ENCODE measurements at regions not wholly inside any gene's neighbourhood (a gene's known extent, or its start where the extent isn't known, plus 50 kb on each side); places are given as distances from the start of the nearest gene placed in this dataset.

- H3K4me3 ChIP-seq (ENCODE audit: low read depth, low read length): no peak overlapping the region
- DNase-seq (ENCODE audit: low read depth): no peak
- TF ChIP-seq, protein P1, sequence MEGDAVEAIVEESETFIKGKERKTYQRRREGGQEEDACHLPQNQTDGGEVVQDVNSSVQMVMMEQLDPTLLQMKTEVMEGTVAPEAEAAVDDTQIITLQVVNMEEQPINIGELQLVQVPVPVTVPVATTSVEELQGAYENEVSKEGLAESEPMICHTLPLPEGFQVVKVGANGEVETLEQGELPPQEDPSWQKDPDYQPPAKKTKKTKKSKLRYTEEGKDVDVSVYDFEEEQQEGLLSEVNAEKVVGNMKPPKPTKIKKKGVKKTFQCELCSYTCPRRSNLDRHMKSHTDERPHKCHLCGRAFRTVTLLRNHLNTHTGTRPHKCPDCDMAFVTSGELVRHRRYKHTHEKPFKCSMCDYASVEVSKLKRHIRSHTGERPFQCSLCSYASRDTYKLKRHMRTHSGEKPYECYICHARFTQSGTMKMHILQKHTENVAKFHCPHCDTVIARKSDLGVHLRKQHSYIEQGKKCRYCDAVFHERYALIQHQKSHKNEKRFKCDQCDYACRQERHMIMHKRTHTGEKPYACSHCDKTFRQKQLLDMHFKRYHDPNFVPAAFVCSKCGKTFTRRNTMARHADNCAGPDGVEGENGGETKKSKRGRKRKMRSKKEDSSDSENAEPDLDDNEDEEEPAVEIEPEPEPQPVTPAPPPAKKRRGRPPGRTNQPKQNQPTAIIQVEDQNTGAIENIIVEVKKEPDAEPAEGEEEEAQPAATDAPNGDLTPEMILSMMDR (conservative IDR thresholded peaks at IDR 0.05; ENCODE audit: low read depth, low read length): no peak
Observed at GRCh38 chr16:64165368-64165767, 956.5 kb downstream of the CDH11 start.

DNA sequence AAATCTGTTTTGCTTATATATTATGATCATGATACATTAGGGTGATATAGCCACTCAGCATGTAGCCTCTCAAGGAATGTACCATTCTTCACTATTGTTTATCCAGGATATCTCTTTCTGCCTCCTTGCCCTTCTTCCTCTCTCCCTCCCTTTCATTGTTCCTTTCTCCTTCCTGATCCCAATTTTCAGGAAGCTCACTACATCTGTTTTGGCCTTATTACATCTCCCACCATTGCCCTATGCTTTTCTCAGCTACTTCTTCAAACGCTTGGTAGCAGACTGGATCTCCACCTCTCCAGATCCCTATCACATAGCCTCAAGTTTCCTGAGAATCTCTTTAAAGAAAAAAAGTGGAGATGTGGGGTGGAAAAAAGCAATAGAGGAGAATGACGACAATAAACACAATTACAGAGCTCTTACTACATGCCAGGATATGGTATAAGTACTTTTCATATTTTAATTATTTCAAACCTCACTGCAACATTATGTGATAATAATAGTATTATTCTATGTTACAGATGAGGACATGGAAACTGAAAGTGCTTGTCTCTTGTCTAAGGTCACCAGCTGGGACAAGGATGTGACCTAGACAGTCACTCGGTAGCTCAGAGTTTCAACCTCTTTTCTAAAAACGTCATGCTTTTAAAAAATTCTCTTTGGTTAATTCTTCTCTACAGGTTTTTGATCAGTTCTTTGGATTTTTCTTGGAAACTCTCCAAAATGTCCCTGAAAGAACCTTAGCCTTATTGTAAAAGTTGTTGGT is 959.1 kb downstream of the CDH11 start:
- H3K4me3 ChIP-seq (ENCODE audit: low read depth, low read length): no peak overlapping the region
- DNase-seq (ENCODE audit: low read depth): no peak
- TF ChIP-seq, protein P1 (conservative IDR thresholded peaks at IDR 0.05; ENCODE audit: low read depth, low read length): no peak

DNA sequence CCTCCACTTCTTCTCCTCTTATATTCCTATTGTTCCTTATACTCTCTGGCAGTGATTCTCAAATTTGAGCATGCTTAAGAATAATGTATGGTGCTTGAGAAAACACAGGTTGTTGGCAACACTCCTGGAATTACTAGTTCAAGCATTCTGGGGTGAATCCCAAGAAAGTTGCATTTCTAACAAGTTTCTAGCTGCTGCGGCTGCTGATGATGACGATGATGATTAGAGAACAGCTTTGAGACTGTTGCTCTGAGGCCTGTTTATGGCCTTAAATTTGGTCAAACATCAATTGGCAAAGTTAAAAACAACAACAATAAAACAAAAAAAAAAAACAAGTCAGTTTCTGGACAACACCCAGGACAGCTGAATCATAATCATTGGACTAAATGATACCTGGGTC is 961.9 kb downstream of the CDH11 start:
- TF ChIP-seq, protein P1 (conservative IDR thresholded peaks at IDR 0.05; ENCODE audit: low read depth, low read length): no peak
- no peak overlapping the region for H3K4me3 ChIP-seq (ENCODE audit: low read depth, low read length)
- no peak for DNase-seq (ENCODE audit: low read depth)

- H3K4me3 ChIP-seq (ENCODE audit: low read depth, low read length): no peak overlapping the region
- TF ChIP-seq, protein P1 (conservative IDR thresholded peaks at IDR 0.05; ENCODE audit: low read depth, low read length): no peak
Observed at GRCh38 chr16:64158941-64159588, 962.8 kb downstream of the CDH11 start.

GRCh38 chr16:64153718-64154117 is 968.1 kb downstream of the CDH11 start:
- TF ChIP-seq, protein P1 (conservative IDR thresholded peaks at IDR 0.05; ENCODE audit: low read depth, low read length): no peak
- DNase-seq (ENCODE audit: low read depth): peak; percentile 35

More at GRCh38 chr16:64158941-64159588, 962.8 kb downstream of the CDH11 start:
- DNase-seq (ENCODE audit: low read depth): no peak

GRCh38 chr16:64151990-64152767 is 969.7 kb downstream of the CDH11 start:
- no peak overlapping the region for H3K4me3 ChIP-seq (ENCODE audit: low read depth, low read length)
- TF ChIP-seq, protein P1 (conservative IDR thresholded peaks at IDR 0.05; ENCODE audit: low read depth, low read length): no peak
- no peak for DNase-seq (ENCODE audit: low read depth)

More at GRCh38 chr16:64153718-64154117, 968.1 kb downstream of the CDH11 start:
- no peak overlapping the region for H3K4me3 ChIP-seq (ENCODE audit: low read depth, low read length)
